ENCODE measurements at regions not wholly inside any gene's neighbourhood (a gene's known extent, or its start where the extent isn't known, plus 50 kb on each side); places are given as distances from the start of the nearest gene placed in this dataset.

GRCh38 chr6:144809120-144809519 is 524.0 kb downstream of the UTRN start:
- no peak for ATAC-seq
- H3K4me3 ChIP-seq, result no peak overlapping the region
- H3K9me3 ChIP-seq, result no peaks in the 10 kb centered on the region
- no peaks in the 10 kb centered on the region for H3K27me3 ChIP-seq
- peaks cover 0 to 4% of the 10 kb centered on the region in 2 donors for H3K36me3 ChIP-seq (replicated peaks in 1 of 2; ENCODE audit: insufficient read depth in 1 of 2, low read depth in 2 of 2)
- TF ChIP-seq CTCF (IDR thresholded peaks at IDR 0.05) (no peak), POLR2A (IDR thresholded peaks at IDR 0.05) (no peak)
- H3K27ac ChIP-seq, result no peak overlapping the region
- intact Hi-C loops (cut with DNase I), result no loop called here
- DNase-seq, result no peak
- H3K4me1 ChIP-seq, result peaks cover 6% of the 10 kb centered on the region
- WGBS, 2 donors, result 100% methylated on average over 1 of the region's 1 CpG

GRCh38 chr6:144809969-144810368 is 524.8 kb downstream of the UTRN start:
- no peak overlapping the region for H3K4me3 ChIP-seq
- no peaks in the 10 kb centered on the region for H3K27me3 ChIP-seq
- no peaks in the 10 kb centered on the region for H3K9me3 ChIP-seq
- WGBS, 2 donors, result 86 to 93% methylated on average over 5 of the region's 5 CpGs
- ATAC-seq (no peak), DNase-seq (no peak)
- TF ChIP-seq POLR2A (IDR thresholded peaks at IDR 0.05) (no peak), CTCF (IDR thresholded peaks at IDR 0.05) (no peak)
- H3K27ac ChIP-seq, result no peak overlapping the region
- peaks cover 0 to 4% of the 10 kb centered on the region in 2 donors for H3K36me3 ChIP-seq (replicated peaks in 1 of 2; ENCODE audit: insufficient read depth in 1 of 2, low read depth in 2 of 2)
- intact Hi-C loops (cut with DNase I), result no loop called here
- peaks cover 6% of the 10 kb centered on the region for H3K4me1 ChIP-seq

GRCh38 chr6:144811140-144811539 is 526.0 kb downstream of the UTRN start:
- TF ChIP-seq CTCF (IDR thresholded peaks at IDR 0.05) (no peak), POLR2A (IDR thresholded peaks at IDR 0.05) (no peak)
- Histone ChIP-seq H3K4me3 (no peak overlapping the region), H3K27ac (no peak overlapping the region), H3K4me1 (peaks cover 6% of the 10 kb centered on the region), H3K27me3 (no peaks in the 10 kb centered on the region), H3K36me3 (replicated peaks in 1 of 2; ENCODE audit: insufficient read depth in 1 of 2, low read depth in 2 of 2) (peaks cover 0 to 2% of the 10 kb centered on the region in 2 donors), H3K9me3 (no peaks in the 10 kb centered on the region)
- ATAC-seq (no peak), DNase-seq (no peak)
- 67 to 75% methylated on average over 5 of the region's 5 CpGs for WGBS, 2 donors
- intact Hi-C loops (cut with DNase I), result no loop called here

- H3K4me3 ChIP-seq, result no peak overlapping the region
- H3K9me3 ChIP-seq, result no peaks in the 10 kb centered on the region
- H3K27me3 ChIP-seq, result no peaks in the 10 kb centered on the region
- H3K27ac ChIP-seq, result no peak overlapping the region
- no peaks in the 10 kb centered on the region for H3K36me3 ChIP-seq (replicated peaks in 1 of 2; ENCODE audit: insufficient read depth in 1 of 2, low read depth in 2 of 2)
- TF ChIP-seq POLR2A (IDR thresholded peaks at IDR 0.05), result no peak
- no peak for TF ChIP-seq CTCF (IDR thresholded peaks at IDR 0.05)
- ATAC-seq (no peak), DNase-seq (no peak)
- H3K4me1 ChIP-seq, result no peaks in the 10 kb centered on the region
- intact Hi-C loops (cut with DNase I), result no loop called here
- WGBS, 2 donors, result 86 to 87% methylated on average over 1 of the region's 1 CpG
These were observed 531.8 kb downstream of the UTRN start for GRCh38 chr6:144816936-144817335.

GRCh38 chr6:144820270-144820669 is 535.1 kb downstream of the UTRN start:
- Histone ChIP-seq H3K9me3 (no peaks in the 10 kb centered on the region), H3K4me1 (no peaks in the 10 kb centered on the region), H3K4me3 (no peak overlapping the region), H3K27me3 (no peaks in the 10 kb centered on the region), H3K36me3 (replicated peaks in 1 of 2; ENCODE audit: insufficient read depth in 1 of 2, low read depth in 2 of 2) (peaks cover 0 to 1% of the 10 kb centered on the region in 2 donors), H3K27ac (no peak overlapping the region)
- ATAC-seq, result no peak
- DNase-seq, result no peak
- intact Hi-C loops (cut with DNase I), result no loop called here
- TF ChIP-seq POLR2A (IDR thresholded peaks at IDR 0.05) (no peak), CTCF (IDR thresholded peaks at IDR 0.05) (no peak)
- 54 to 80% methylated on average over 1 of the region's 1 CpG for WGBS, 2 donors
